H1 (cell line): ENCODE measurements at regions not wholly inside any gene's neighbourhood (a gene's known extent, or its start where the extent isn't known, plus 50 kb on each side); places are given as distances from the start of the nearest gene placed in this dataset.

Experiments used
- ATF2 ChIP-seq: IDR thresholded peaks from 2 replicates; pipeline ENCODE4 v1.6.1; 2012; ENCODE audit warnings: low read length, inconsistent platforms
- ATF3 ChIP-seq: IDR thresholded peaks from 2 replicates; pipeline ENCODE4 v1.6.1; 2011; ENCODE audit warnings: low read depth, mild to moderate bottlenecking, low read length; ENCODE audit not compliant: insufficient read depth
- BRCA1 ChIP-seq: IDR thresholded peaks from 2 replicates; pipeline ENCODE4 v1.6.1; 2012; ENCODE audit warnings: low read depth, low read length, improper control_type of control experiment
- CHD1 ChIP-seq: IDR thresholded peaks from 2 replicates; pipeline ENCODE4 v1.6.1; 2012; ENCODE audit warnings: low read depth, low read length, improper control_type of control experiment
- GABPA ChIP-seq: IDR thresholded peaks from 2 replicates; pipeline ENCODE4 v1.6.1; 2011; ENCODE audit warnings: mild to moderate bottlenecking, low read length, moderate library complexity, borderline replicate concordance; ENCODE audit not compliant: insufficient read depth
- MAFK ChIP-seq: IDR thresholded peaks from 2 replicates; pipeline ENCODE4 v1.6.1; 2012; ENCODE audit warnings: low read depth, mild to moderate bottlenecking, improper control_type of control experiment, low read length
- TEAD4 ChIP-seq: IDR thresholded peaks from 2 replicates; pipeline ENCODE4 v1.6.1; 2012; ENCODE audit warnings: low read depth, low read length, inconsistent platforms, mixed read lengths

- TF ChIP-seq TEAD4 (no peak), MAFK (no peak), ATF3 (no peak), GABPA (no peak), ATF2 (no peak), BRCA1 (no peak), CHD1 (no peak)
These were observed 89.3 kb downstream of the NPY start (continued) for GRCh38 chr7:24372961-24373955.
